Esophagus squamous epithelium (tissue), 5 donors: ENCODE measurements at regions not wholly inside any gene's neighbourhood (a gene's known extent, or its start where the extent isn't known, plus 50 kb on each side); places are given as distances from the start of the nearest gene placed in this dataset.

Experiments
- DNase-seq: peaks from one replicate; lab custom pipeline; 2025; lab: John Stamatoyannopoulos, UW
- H3K27ac ChIP-seq, 4 donors: fragments of 200-600 bp; sonication (generic); one replicate each; pipeline ENCODE4 v1.5.1; 2016 to 2019; ENCODE audit warnings: mild to moderate bottlenecking in 1 of 4
- H3K27me3 ChIP-seq, 4 donors: fragments of 200-600 bp; sonication (generic); 1 replicate in 3 of 4; 2 replicates in 1 of 4; pipeline versions ENCODE4 v1.5.1 to v1.6.0; 2017 to 2021; ENCODE audit warnings: antibody characterized with exemption in 1 of 4
- H3K36me3 ChIP-seq, 3 donors: fragments of 200-600 bp; sonication (generic); one replicate each; pipeline ENCODE4 v1.5.1; 2016 to 2019
- H3K4me1 ChIP-seq, 3 donors: fragments of 200-600 bp; sonication (generic); one replicate each; pipeline ENCODE4 v1.5.1; 2017 to 2019
- H3K4me3 ChIP-seq, 4 donors: fragments of 200-600 bp; sonication (generic); 1 replicate in 3 of 4; 2 replicates in 1 of 4; pipeline ENCODE4 v1.5.1; 2016 to 2019; ENCODE audit warnings: mild to moderate bottlenecking in 2 of 4, moderate library complexity in 1 of 4
- H3K9me3 ChIP-seq, 3 donors: fragments of 200-600 bp; sonication (generic); one replicate each; pipeline ENCODE4 v1.5.1; 2016 to 2019
- CTCF ChIP-seq, 6 experiments: fragments of 450-650 bp in 4 of 6; fragments of 200-600 bp in 2 of 6; sonication (generic) in 2 of 6; IDR thresholded peaks; one replicate each; pipeline ENCODE4 v1.5.1; 2016 to 2019; ENCODE audit warnings: antibody characterized with exemption in 6 of 6, mild to moderate bottlenecking in 4 of 6, moderate library complexity in 4 of 6
- POLR2A ChIP-seq, 4 donors: fragments of 450-650 bp; IDR thresholded peaks; one replicate each; pipeline ENCODE4 v1.6.1; 2017; ENCODE audit warnings: antibody characterized with exemption in 4 of 4, mild to moderate bottlenecking in 4 of 4, moderate library complexity in 3 of 4
- WGBS, 2 donors: methylation state at CpG; one replicate each; pipeline ENCODE4 v1.1.5; 2018; 5-methylcytosine and 5-hydroxymethylcytosine counted together
- intact Hi-C: fragments of 100-400 bp; cut with DNase I; formaldehyde crosslinking; loops from one replicate; pipeline ENCODE4 v1.15.0; 2022
- donor health status: DM: yes; HTN: yes; CAD: no.

- intact Hi-C loops = no loop called here
- Histone ChIP-seq H3K27ac (no peak overlapping the region), H3K4me1 (no peaks in the 10 kb centered on the region), H3K36me3 (no peaks in the 10 kb centered on the region), H3K27me3 (no peaks in the 10 kb centered on the region), H3K4me3 (no peak overlapping the region), H3K9me3 (no peaks in the 10 kb centered on the region)
- no peak for TF ChIP-seq CTCF (IDR thresholded peaks at IDR 0.05)
- no peak for TF ChIP-seq POLR2A (IDR thresholded peaks at IDR 0.05)
- DNase-seq = no peak
- WGBS, 2 donors = 43 to 44% methylated on average over 3 of the region's 3 CpGs
These were observed 213.9 kb downstream of the PIK3C3 start for GRCh38 chr18:42168907-42169306.

- intact Hi-C loops = no loop called here
- TF ChIP-seq POLR2A (IDR thresholded peaks at IDR 0.05) (no peak), CTCF (IDR thresholded peaks at IDR 0.05) (no peak)
- H3K9me3 ChIP-seq = no peaks in the 10 kb centered on the region
- no peaks in the 10 kb centered on the region for H3K27me3 ChIP-seq
- H3K36me3 ChIP-seq = no peaks in the 10 kb centered on the region
- 63 to 93% methylated on average over 1 of the region's 1 CpG for WGBS, 2 donors
- no peak for DNase-seq
- no peaks in the 10 kb centered on the region for H3K4me1 ChIP-seq
- H3K4me3 ChIP-seq = no peak overlapping the region
- H3K27ac ChIP-seq = no peak overlapping the region
These were observed 219.9 kb downstream of the PIK3C3 start for GRCh38 chr18:42174909-42175308.

DNA sequence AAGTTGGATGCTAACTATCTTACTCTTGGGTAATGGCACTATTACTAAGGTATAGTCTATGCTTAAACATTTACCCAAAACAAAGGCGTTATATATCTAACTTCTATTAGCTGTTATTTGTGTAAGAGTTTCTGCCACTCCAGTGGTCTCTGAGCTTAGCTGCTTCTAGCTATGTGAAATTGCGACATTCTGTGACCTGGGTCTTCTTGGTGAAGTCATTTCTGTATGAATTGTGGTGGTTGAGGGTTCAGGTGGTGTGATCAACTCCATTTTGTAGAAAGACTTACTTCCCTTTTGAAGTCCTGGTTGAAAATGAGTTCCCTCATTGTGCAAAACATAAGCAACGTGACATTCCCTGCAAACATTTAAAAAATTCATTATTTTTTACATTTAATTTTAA, 221.6 kb downstream of the PIK3C3 start:
- DNase-seq = no peak
- 66 to 74% methylated on average over 3 of the region's 3 CpGs for WGBS, 2 donors
- no peak overlapping the region for H3K4me3 ChIP-seq
- intact Hi-C loops = no loop called here
- H3K36me3 ChIP-seq = no peaks in the 10 kb centered on the region
- H3K9me3 ChIP-seq = no peaks in the 10 kb centered on the region
- no peak overlapping the region for H3K27ac ChIP-seq
- H3K27me3 ChIP-seq = no peaks in the 10 kb centered on the region
- no peaks in the 10 kb centered on the region for H3K4me1 ChIP-seq
- TF ChIP-seq CTCF (IDR thresholded peaks at IDR 0.05) = no peak
- TF ChIP-seq POLR2A (IDR thresholded peaks at IDR 0.05) = no peak

GRCh38 chr18:42177390-42177789, 222.4 kb downstream of the PIK3C3 start:
- no peak overlapping the region for H3K4me3 ChIP-seq
- 69 to 79% methylated on average over 1 of the region's 1 CpG for WGBS, 2 donors
- H3K36me3 ChIP-seq = no peaks in the 10 kb centered on the region
- TF ChIP-seq POLR2A (IDR thresholded peaks at IDR 0.05) (no peak), CTCF (IDR thresholded peaks at IDR 0.05) (no peak)
- H3K27me3 ChIP-seq = no peaks in the 10 kb centered on the region
- intact Hi-C loops = no loop called here
- no peaks in the 10 kb centered on the region for H3K4me1 ChIP-seq
- DNase-seq = no peak
- H3K9me3 ChIP-seq = no peaks in the 10 kb centered on the region
- H3K27ac ChIP-seq = no peak overlapping the region

DNA sequence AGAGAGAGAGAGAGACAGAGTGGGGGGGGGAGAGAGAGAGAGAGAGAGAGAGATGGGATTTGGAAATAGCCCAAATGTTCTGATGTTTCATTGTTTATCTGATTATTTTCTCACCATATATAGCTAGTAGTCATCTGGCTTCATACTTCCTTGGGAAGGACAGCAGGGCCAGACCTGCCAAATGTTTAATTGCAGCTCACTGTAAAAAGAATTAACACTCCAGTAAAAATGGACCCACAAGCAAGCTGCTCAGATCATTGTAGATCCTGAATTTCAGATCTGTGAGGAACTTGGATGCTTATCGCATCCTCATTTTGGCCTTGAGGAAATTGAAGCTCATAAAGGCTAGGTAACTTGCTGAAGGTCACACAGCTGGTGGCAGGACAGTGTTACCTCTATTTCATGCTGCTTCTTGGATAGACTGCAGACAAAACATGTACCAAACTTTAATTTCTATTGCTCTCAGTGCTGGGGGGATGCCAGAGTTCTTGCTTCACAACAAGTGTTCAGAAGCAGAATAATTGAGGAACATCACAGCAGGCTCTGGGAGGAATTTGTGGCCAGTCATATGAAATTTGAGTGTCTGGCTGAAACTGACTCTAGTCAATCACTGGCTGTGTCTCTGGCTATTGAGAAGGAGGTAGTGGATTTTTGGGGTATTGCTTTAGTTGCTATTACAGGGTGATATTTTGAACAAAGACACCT, 223.5 kb downstream of the PIK3C3 start:
- no peaks in the 10 kb centered on the region for H3K4me1 ChIP-seq
- H3K4me3 ChIP-seq = no peak overlapping the region
- no peaks in the 10 kb centered on the region for H3K36me3 ChIP-seq
- no peaks in the 10 kb centered on the region for H3K27me3 ChIP-seq
- no peak overlapping the region for H3K27ac ChIP-seq
- intact Hi-C loops = no loop called here
- DNase-seq = no peak
- 87 to 100% methylated on average over 1 of the region's 1 CpG for whole genome bisulfite sequencing, 2 donors
- TF ChIP-seq POLR2A (IDR thresholded peaks at IDR 0.05) (no peak), CTCF (IDR thresholded peaks at IDR 0.05) (no peak)
- H3K9me3 ChIP-seq = no peaks in the 10 kb centered on the region
